T-helper 2 cell (primary cell): ENCODE measurements at regions not wholly inside any gene's neighbourhood (a gene's known extent, or its start where the extent isn't known, plus 50 kb on each side); places are given as distances from the start of the nearest gene placed in this dataset.
A peak's percentile ranks its signal among the peaks of the same experiment; 100 is the strongest.

ENCODE experiments used
- DNase-seq, 5 experiments: peaks; one replicate each; pipeline versions ENCODE4 v3.0.0 to v3.0.0-alpha.2; 2012 to 2022

DNA sequence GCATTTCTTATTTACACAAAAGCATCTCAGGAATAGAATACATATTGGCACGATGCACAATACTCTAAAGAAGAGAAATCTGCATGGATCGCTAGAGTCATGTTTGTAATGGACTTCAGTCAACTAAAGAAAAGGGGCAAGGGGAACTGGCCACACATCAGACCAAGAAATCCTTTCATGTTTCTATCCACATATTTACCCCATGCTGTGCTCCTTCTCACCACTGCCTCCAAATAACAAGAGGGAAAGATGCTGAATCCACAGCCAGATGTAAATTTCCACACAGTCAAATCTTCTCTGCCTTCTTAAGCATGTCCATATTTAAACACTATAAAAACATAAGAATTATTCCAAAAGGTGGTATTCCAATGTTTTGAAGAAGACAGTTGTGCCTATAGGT lies 67.6 kb downstream of the COX18 start:
- DNase-seq, result no peak

DNA sequence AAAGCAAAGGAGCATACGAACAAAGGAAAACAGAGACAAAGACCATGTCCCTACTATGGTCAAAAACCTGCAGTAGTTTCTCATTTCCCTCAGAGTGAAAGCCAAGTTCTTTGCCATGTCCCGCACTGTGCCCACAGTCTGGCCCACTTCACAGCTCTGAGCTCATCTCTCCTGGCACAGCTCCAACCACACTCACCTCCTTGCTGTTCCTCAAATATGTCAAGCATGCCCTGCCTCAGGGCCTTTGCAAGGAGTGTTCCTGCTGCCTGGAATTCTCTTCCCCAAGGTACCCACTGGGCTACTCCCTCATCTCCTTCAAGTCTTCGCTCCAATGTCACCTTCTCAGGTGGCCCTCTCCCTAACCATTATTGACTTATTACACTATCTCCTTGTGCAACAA lies 72.1 kb downstream of the COX18 start:
- no peak for DNase-seq

DNA sequence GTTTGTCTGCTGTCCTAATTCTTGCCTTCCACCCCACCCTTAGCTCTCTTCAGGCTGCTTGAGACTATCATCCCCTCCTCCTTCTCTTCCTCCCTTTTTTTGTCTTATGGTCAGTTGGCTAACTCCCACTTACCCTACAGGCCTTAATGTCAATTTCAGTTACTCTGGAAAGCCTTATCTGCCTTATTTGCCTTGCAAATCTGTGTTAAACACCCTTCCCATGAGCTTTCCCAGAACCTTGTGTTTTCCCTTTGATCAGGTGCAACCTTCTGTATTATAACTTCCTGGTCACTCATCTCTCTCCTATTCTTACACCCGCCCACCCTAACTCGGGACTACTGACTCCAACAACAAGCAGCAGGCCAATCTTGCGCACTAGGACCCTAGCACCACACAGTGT lies 74.8 kb downstream of the COX18 start:
- DNase-seq, result no peak

DNA sequence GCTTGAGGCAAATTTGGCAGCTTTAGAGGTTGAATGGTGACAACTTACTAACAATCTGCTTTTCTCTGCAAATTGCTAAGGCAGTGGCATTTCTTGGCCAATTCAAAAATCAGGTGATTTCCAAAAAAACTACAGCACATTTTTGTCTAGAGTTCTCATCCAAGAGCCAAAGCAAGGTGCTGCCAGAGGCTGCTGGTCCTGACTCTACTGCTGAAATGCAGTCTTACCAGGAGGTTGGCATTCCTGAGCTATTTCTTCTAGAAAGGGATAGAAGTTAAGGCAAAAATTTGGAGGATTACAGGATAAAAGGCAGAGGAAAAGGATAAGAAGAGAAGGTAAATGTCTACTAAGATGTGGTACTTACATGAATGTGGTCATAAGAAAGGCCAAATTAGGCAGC lies 75.6 kb downstream of the COX18 start:
- no peak for DNase-seq

DNA sequence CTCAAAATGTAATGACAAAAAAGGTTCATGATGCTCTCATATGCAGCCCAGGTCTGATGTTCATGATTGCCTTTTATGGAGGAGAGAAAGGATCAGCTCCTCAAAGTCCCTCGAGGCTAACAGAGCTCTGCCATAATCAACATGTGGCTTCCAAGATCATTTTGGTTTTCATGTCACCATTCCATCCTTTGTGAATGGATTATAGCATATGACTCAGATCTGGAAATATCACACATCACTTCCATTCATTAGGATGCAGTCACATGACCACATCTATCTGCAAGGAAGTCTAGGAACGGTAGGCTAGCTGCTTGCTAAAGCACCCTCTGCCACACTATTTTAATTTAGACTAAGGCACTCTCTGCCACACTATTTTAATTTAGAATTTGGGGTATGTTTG lies 77.6 kb downstream of the COX18 start:
- DNase-seq, result no peak

DNA sequence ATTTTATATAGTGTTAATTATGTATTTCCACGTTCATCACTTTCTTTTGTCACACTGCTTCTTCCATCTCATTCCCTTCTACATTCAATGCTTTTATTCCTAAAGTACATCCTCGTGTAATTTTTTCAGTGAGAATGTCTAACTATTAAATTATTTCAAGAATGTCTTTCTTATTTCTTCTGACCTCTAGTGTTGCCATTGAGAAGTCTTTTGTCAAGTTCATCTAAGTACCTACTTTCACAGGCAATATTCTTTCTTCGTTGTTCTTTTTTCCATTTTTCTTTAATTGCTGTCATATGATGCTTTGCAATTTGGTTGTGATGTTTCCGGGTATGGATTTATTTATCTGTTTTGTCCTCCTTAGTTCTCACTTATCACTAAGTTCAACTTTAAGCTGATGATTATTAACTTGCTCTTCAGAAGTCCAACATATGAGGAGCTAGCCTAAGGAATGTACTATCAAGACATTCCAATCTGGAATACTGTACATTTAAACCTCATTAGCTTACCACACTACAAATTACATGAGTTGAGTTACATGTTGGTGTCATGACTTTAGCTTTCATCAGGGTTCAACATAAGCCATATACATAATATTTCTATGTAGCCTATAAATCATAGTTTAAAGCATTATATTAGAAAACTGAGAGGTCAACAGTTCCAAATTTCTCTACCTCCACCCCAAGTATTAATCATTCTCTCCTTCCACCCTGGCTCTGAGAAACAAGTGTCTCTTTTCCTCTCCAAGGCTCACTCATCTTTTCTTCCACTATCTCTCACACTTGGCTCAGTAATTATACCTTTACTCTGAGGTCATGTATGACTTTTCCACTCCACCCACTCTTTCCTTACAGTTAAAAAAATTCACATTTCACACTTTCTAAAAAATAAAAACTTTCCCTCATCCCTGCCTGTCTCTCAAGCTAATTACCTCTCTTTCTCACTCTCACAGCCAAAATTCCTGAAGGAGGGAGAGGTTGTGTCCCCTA lies 81.5 kb downstream of the COX18 start:
- no peak for DNase-seq

DNA sequence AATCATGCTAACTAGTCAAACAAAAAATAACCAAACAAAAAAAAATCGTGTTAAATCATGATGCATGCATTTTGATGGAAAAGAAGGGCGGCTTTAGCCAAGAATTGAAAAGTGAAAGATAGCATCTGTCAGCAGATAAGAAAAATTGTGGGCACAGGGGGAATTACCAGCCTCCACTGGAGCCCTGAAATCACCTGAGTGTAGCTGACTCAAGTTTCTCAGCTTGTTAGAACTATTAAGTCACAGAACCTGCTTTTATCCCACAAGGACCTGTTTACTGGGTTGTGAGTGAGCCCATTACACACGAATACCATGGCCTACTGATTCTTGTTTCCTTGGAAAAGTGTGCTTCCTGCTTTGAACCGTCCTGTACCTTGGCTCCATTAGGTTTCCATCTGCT lies 85.2 kb downstream of the COX18 start:
- DNase-seq, result no peak

DNA sequence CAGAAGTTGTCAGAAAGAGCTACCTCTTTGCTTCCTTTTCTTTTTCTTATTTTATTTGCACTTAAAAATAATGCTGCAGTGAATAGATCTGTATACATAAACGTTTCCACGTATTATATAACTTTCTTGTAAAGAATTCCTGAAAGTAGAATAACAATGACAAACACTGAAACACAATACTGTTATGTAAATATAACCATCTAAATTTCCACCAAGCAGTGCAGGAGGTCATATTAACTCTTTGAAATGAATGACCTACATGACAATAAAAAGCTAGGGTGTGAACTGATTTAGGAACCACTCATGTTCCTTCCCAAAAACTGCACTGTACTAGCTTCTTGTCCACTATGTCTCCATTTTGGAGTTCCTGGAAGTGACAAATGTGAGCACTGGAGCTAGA lies 85.8 kb downstream of the COX18 start:
- DNase-seq, result no peak

DNA sequence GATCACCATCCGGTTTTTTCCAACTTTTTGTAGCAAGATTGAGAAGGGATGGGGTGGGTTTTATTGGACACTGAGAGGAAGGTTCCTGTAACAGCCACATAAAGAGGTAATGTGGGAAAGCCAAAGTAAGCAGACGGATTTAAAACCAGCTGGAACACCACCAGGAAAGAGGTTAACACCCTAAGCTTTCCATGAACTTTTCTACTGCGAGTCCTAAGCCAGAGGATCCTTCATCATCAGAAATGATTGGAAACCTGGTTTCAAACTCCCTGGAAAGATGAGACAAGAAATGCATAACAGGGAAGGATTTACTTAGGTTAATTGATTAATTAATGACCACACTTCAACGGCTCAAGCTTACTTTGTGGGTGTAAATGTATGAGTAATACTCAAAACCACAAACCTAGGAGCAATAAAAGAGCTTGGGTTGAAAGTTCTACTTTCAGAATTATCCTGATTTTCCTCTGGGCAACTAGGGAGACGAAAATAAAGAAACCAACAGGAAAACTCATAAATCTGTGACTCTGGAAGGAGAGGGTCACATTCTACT lies 91.5 kb downstream of the COX18 start:
- no peak for DNase-seq

DNA sequence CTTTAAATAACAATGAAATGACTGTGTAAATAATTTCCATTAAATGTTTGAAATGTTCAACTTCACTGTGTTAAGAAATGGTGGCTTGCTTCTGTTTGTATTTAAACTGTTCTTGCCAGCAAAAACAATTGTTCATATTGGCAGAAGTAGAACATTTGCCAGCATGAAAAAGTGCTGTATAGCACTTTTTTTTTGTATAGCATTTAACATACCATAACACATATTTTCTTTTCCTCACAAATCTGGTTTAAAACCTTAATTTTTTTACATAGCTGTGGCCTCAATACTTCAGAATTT lies 94.1 kb downstream of the COX18 start:
- DNase-seq, result no peak

DNA sequence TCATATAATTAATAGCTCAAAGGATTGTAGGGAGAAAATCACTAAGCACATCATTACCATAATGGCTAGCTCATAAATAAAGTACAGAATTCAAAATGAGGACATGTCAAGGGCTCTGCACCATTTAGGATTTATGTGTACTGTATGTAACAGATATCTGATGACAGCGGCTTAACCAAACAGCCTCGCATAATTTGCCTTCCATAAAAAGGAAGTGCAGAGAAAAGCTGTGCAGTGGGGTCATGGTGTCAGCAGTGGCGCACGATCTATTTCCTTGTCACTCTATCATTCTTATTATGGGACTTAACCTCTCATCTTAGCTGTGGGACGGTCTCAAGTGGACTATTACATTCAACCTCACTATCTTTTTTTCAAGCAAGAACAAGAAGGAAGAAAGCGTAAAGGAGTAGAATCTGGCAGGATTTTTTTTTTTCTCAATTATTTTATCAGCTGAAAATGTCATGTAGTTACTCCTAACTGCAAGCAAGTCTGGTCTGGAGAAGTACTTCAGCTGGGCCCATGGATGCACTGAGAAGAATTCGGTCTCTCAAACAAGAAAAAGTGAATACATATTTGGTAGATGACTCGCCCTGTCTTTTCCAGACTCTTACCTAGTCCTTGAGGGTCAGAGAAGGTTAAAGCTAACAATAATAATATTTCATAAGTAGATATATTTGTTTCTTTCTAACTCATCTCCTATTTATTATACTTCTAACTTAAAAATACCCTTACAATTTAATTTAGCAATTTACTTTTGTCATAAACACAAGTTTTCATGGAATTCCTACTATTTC lies 94.6 kb downstream of the COX18 start:
- DNase-seq, result no peak

DNA sequence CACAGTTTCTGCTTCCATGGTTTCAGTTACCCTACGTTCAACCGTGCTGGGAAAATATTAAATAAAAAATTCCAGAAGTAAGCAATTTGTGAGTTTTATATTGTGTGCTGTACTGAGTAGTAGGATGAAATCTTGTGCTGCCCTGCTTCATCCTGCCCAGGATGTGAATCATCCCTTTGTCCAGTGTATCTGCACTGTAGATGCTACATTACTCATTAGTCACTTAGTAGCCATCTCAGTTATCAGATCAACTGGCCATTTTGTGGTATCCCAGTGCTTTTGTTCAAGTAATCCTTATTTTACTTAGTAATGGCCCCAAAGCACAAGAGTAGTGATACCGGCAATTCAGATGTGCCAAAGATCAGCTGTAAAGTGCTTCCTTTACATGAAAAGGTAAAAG lies 97.9 kb downstream of the COX18 start:
- no peak for DNase-seq

DNA sequence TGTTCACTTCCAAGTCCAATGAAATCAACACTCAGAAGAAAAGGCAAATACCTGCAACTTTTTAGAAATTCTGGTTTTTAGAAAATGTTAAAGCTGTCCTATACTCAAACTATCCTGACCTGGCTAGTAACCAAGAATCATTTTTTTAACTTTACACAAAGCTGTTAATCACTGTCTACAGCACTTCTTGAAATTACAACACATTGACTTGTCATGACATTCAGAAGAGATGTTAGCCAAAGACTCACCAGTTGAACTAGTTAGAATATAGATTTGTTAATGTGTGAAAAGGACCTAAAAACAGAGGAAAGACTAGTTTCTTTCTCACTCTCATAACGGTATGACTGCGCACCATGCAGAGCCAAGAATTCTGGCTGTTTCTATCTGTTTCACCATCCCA lies 98.8 kb downstream of the COX18 start:
- DNase-seq, result no peak

DNA sequence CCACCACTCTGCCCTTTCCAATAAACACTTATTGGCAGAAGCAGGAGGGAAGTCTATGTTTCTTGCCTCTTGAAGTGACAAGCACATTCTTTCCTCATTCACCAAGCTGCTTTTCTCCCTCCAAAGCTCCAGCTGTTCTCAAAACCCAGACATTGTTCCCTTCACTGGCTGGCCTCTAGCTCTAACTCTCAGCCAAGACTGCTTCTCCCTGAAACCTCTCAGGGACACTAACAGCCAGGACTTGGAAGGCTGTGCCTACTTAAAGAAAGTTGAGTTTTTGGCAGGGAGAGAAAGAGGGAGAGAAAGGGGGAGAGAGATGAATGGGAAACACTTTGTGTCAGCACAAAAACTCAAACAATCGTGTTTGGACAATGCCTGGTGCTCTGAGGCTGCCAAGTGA lies 99.5 kb downstream of the COX18 start:
- DNase-seq, result no peak

DNA sequence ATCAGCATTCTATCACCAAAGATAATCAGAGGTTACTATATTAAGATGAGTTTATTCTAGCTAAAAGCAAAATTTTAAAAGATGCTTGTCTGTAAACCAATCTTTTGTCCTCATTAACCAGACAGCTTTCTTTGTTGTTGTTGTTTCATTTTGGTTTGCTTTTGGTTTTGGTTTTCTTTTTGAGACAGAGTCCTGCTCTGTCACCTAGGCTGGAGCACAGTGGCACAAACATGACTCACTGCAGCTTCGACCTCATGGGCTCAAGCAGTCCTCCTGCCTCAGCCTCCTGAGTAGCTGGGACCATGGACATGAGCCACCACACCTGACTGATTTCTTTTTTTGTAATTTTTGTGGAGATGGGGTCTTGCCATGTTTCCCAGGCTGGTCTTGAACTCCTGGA lies 102.9 kb downstream of the COX18 start:
- DNase-seq, result peak in 1 of 5 experiments; percentile 19

DNA sequence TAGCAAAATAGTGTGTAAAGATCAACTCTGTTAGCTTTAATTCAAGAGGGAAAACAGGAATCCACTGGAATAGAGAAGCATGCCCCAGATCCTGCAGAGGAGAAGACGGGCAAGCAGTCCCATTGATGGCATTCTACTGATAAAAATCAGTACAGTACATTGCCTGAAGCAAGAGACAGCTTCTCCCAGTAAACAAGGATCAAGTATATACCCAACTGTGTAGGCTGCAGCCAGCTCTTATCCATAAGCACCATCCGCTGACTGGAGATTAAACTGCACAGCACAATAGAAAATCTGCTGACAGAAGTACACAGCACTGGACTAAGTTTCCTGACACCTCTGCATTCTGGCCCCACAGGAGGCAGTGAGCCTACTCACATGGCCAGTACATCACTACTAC lies 110.1 kb downstream of the COX18 start:
- DNase-seq, result no peak

DNA sequence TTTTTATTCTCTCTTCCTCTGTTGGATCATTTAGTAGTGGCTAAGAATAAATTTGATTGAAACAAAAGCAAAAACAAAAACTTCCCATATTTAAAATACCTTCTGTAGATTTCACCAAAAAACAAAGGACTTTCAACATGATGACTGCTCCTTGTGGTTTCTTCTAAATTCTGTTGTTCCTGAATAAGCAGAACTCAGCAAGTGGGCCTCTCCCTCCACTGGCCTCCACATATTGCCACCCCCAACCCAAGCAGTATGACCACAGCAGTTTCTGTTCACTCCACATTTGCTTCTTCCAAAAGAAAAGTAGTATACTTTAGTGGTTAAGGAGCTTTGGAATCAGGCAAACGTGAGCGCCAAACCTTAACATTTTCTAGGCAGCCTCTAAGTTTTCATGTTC lies 114.7 kb downstream of the COX18 start:
- DNase-seq, result no peak

DNA sequence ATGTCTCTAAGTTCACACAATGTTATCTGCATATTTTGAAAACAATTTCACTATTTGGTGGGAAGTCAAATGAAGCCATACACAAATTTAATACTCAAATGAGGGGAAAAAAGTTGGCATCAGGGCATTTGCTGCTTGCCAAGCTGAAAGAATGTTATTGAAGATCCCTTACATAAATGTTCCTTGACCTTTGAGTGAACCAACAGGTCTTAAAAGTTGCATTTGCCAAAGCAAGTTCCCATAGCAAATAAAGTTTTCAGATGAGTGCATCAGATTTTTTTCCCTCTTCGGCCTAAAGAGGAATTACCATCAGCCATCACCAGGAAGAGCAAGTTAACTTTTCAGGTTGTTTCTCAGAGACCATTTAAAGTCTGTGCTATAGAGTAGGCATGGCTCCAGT lies 115.9 kb downstream of the COX18 start:
- DNase-seq, result no peak

DNA sequence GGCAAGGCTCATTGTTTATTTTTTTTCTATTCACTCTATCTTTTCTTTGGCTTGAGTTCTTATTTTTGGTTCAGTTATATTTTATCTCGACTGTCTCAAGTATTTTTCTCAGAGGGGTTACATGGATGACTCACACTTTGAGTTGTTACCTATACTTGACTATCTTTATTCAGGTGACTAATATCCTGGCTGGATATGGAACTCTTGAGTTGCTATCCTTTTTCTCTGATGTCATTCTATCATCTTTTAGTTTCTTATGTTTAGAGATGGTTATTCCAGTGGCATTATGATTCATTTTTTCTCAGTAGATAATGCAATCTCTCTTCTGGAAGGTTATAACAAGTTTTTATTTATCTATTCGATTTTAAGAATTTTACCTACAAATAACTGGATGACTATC lies 117.9 kb downstream of the COX18 start:
- DNase-seq, result no peak

DNA sequence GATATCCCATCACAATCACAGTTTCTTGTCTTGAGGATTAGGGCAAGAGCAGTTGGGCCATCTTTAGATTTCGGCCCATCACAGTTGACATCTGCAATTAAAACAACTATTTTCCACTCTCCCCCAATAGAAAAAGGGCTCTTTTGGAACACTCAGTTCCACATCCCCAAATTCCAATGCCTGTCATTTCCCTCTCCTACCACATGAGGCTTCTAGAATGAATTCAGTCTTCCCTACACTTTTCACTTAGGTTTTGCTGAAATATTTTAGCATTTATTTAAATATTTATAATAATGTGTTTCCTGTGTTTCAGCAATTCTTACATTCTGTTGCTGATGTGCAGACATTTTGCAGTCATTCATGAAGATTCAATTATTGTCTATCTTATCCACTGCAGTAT lies 118.4 kb downstream of the COX18 start:
- no peak for DNase-seq

DNA sequence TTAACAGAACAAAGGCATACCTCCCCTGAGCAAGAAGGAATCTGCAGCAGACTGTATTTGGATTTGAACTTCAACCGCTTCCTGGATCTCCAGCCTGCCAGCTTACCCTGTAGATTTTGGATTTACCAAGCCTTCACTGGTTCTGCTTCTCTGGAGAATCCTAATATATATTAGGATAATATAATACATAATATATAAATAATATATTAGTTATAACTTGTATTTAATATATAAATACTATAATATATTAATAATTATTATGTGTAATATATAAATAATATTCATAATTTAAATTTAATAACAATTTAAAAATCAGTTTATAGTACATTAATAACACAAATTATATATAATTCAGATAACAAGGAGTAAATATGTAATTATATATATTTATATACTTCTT lies 121.4 kb downstream of the COX18 start:
- DNase-seq, result no peak

DNA sequence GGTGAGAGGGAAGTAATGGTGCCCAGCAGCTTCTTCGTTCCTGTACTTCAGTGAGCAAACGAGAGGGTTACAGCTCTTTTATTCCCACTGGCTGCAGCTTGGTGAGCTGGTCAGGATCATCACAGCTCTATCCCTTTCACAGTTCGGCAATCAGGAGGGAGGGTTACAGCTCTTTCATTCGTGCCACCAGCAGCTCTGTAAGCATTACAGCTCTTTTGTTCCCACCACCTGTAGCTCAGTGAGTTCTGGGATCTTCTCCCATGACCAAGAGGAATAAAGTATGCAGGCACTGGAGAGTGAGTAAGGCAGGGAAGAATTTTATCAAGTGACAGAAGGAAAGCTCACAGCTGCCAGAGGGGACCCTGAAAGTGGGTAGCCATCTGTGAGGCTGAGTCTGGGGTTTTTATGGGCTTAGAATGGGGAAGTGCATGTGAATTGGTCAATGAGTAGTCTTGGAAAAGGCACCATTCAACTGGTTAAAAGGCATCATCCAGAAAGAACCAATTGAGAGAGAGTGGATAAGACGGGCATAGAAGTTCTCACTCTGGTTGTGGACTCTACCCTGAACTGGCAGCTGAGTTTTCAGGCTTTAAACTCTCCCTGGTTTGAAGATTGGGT lies 123.7 kb downstream of the COX18 start:
- DNase-seq, result no peak

DNA sequence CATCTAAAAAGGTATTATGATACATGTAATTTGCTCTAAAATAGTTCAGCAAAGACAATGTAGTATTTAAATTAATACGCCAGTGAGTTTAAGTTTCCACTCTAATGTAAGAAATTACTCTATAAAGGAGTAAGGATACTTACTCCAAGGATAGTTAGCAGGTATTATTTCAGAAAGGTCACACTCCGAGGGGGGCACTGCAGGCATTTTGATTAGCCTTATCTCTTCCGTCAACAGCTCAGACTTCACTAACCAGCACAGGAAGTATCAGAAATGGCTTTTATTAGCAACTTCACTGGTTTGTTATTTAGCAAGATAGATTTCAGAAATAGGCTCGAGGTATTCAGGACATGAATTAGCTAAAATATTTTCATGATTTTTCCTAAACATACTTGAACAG lies 127.0 kb downstream of the COX18 start:
- no peak for DNase-seq

DNA sequence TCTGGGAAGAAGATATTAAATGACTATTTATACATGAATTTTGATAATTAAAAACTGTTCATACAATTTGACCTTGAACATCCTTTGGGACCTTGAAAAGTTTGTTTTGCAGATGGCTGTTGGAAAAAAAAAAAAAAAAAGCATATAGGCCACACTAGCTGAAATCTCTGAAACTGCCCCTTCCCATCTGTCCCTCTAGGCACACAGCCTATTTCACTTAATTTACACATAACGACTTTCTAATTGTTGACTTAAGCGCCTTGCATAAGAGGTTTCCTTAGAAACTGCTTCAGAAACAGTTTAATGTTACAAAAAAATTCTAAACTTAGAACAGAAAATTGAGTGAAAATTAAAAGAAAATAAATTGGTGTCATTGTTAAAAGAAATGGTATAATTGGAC lies 131.0 kb downstream of the COX18 start:
- no peak for DNase-seq
